Large intestine (tissue), 3 donors: ENCODE measurements at regions not wholly inside any gene's neighbourhood (a gene's known extent, or its start where the extent isn't known, plus 50 kb on each side); places are given as distances from the start of the nearest gene placed in this dataset.

Experiments
- DNase-seq, 2 donors: peaks; one replicate each; pipeline versions ENCODE4 v3.0.0 to v3.0.0-alpha.2; 2013
- H3K27ac ChIP-seq: one replicate; pipeline ENCODE4 v1.5.1; 2013; ENCODE audit warnings: low read length
- H3K27me3 ChIP-seq: 2 replicates; pipeline ENCODE4 v1.6.1; 2013; ENCODE audit warnings: low read length; ENCODE audit not compliant: control insufficient read depth, insufficient read depth
- H3K36me3 ChIP-seq: 2 replicates; pipeline ENCODE4 v1.6.1; 2013; ENCODE audit warnings: low read length; ENCODE audit not compliant: control insufficient read depth, insufficient read depth
- H3K4me1 ChIP-seq: one replicate; pipeline ENCODE4 v1.6.1; 2013; ENCODE audit warnings: low read length; ENCODE audit not compliant: control insufficient read depth, insufficient read depth
- H3K4me3 ChIP-seq: one replicate; pipeline ENCODE4 v1.5.1; 2013; ENCODE audit warnings: low read length
- H3K9me3 ChIP-seq: one replicate; pipeline ENCODE4 v1.6.1; 2013; ENCODE audit warnings: mild to moderate bottlenecking, low read depth, low read length, moderate library complexity; ENCODE audit not compliant: control insufficient read depth
- WGBS: methylation state at CpG from one replicate; pipeline ENCODE4 v1.1.5; 2013; ENCODE audit warnings: low lambda C conversion rate; ENCODE audit not compliant: insufficient coverage; 5-methylcytosine and 5-hydroxymethylcytosine counted together

GRCh38 chr5:73291873-73292272 is 118.9 kb downstream of the TMEM174 start:
- Histone ChIP-seq H3K4me3 (no peak overlapping the region), H3K27ac (no peak overlapping the region), H3K9me3 (no peaks in the 10 kb centered on the region), H3K36me3 (no peaks in the 10 kb centered on the region), H3K4me1 (no peaks in the 10 kb centered on the region), H3K27me3 (peaks cover 56% of the 10 kb centered on the region)
- no peak for DNase-seq
- WGBS = 100% methylated on average over 1 of the region's 7 CpGs

GRCh38 chr5:73290242-73290641 is 117.2 kb downstream of the TMEM174 start:
- Histone ChIP-seq H3K27me3 (peaks cover 40% of the 10 kb centered on the region), H3K4me1 (no peaks in the 10 kb centered on the region), H3K27ac (no peak overlapping the region), H3K9me3 (no peaks in the 10 kb centered on the region), H3K36me3 (no peaks in the 10 kb centered on the region), H3K4me3 (no peak overlapping the region)
- DNase-seq = no peak
- no CpG with 5 or more reads among the region's 3 CpGs for WGBS

- no peaks in the 10 kb centered on the region for H3K4me1 ChIP-seq
- peaks cover 32% of the 10 kb centered on the region for H3K27me3 ChIP-seq
- no peak for DNase-seq
- WGBS = no CpG with 5 or more reads among the region's 6 CpGs
- H3K27ac ChIP-seq = no peak overlapping the region
- no peaks in the 10 kb centered on the region for H3K9me3 ChIP-seq
- no peaks in the 10 kb centered on the region for H3K36me3 ChIP-seq
- no peak overlapping the region for H3K4me3 ChIP-seq
These were observed 116.1 kb downstream of the TMEM174 start for GRCh38 chr5:73288803-73289720.

GRCh38 chr5:73286896-73287295 is 113.9 kb downstream of the TMEM174 start:
- H3K4me1 ChIP-seq = no peaks in the 10 kb centered on the region
- DNase-seq = no peak

GRCh38 chr5:73284985-73285384 is 112.0 kb downstream of the TMEM174 start:
- H3K4me1 ChIP-seq = no peaks in the 10 kb centered on the region

More at GRCh38 chr5:73286896-73287295, 113.9 kb downstream of the TMEM174 start:
- Histone ChIP-seq H3K9me3 (no peaks in the 10 kb centered on the region), H3K27me3 (peaks cover 23% of the 10 kb centered on the region), H3K36me3 (no peaks in the 10 kb centered on the region), H3K4me3 (no peak overlapping the region), H3K27ac (no peak overlapping the region)
- WGBS = 100% methylated on average over 1 of the region's 1 CpG

GRCh38 chr5:73284220-73284795 is 111.3 kb downstream of the TMEM174 start:
- peaks cover 6% of the 10 kb centered on the region for H3K27me3 ChIP-seq
- no CpG with 5 or more reads among the region's 7 CpGs for WGBS
- H3K27ac ChIP-seq = no peak overlapping the region
- H3K4me3 ChIP-seq = no peak overlapping the region
- no peak for DNase-seq
- H3K9me3 ChIP-seq = no peaks in the 10 kb centered on the region
- H3K4me1 ChIP-seq = no peaks in the 10 kb centered on the region
- H3K36me3 ChIP-seq = no peaks in the 10 kb centered on the region

More at GRCh38 chr5:73284985-73285384, 112.0 kb downstream of the TMEM174 start:
- no peak overlapping the region for H3K4me3 ChIP-seq
- WGBS = no CpG with 5 or more reads among the region's 3 CpGs
- no peaks in the 10 kb centered on the region for H3K36me3 ChIP-seq
- H3K9me3 ChIP-seq = no peaks in the 10 kb centered on the region
- peaks cover 8% of the 10 kb centered on the region for H3K27me3 ChIP-seq
- H3K27ac ChIP-seq = no peak overlapping the region
- DNase-seq = no peak

- no peaks in the 10 kb centered on the region for H3K36me3 ChIP-seq
- no peak for DNase-seq
- H3K4me1 ChIP-seq = no peaks in the 10 kb centered on the region
- no peaks in the 10 kb centered on the region for H3K27me3 ChIP-seq
- no peak overlapping the region for H3K27ac ChIP-seq
- no peak overlapping the region for H3K4me3 ChIP-seq
- H3K9me3 ChIP-seq = no peaks in the 10 kb centered on the region
These were observed 109.9 kb downstream of the TMEM174 start for GRCh38 chr5:73282923-73283322.

GRCh38 chr5:73282383-73282782 is 109.4 kb downstream of the TMEM174 start:
- Histone ChIP-seq H3K4me1 (no peaks in the 10 kb centered on the region), H3K27me3 (no peaks in the 10 kb centered on the region), H3K36me3 (no peaks in the 10 kb centered on the region), H3K27ac (no peak overlapping the region), H3K4me3 (no peak overlapping the region), H3K9me3 (no peaks in the 10 kb centered on the region)
- no peak for DNase-seq
- no CpG with 5 or more reads among the region's 7 CpGs for WGBS

GRCh38 chr5:73280821-73281746 is 108.1 kb downstream of the TMEM174 start:
- Histone ChIP-seq H3K9me3 (no peaks in the 10 kb centered on the region), H3K27ac (no peak overlapping the region), H3K27me3 (no peaks in the 10 kb centered on the region), H3K4me3 (no peak overlapping the region), H3K4me1 (no peaks in the 10 kb centered on the region), H3K36me3 (no peaks in the 10 kb centered on the region)
- WGBS = no CpG with 5 or more reads among the region's 20 CpGs
- peak in 1 of 2 donors; percentile 9 for DNase-seq

- H3K9me3 ChIP-seq = no peaks in the 10 kb centered on the region
- H3K4me1 ChIP-seq = no peaks in the 10 kb centered on the region
- H3K36me3 ChIP-seq = no peaks in the 10 kb centered on the region
- no peak for DNase-seq
- H3K4me3 ChIP-seq = no peak overlapping the region
- H3K27me3 ChIP-seq = peaks cover 2% of the 10 kb centered on the region
- H3K27ac ChIP-seq = no peak overlapping the region
- WGBS = no CpG with 5 or more reads among the region's 2 CpGs
These were observed 107.4 kb downstream of the TMEM174 start for GRCh38 chr5:73280386-73280785.
